Epithelial cell of esophagus (primary cell): ENCODE measurements at regions not wholly inside any gene's neighbourhood (a gene's known extent, or its start where the extent isn't known, plus 50 kb on each side); places are given as distances from the start of the nearest gene placed in this dataset.

Experiments used
- DNase-seq: peaks from one replicate; pipeline ENCODE4 v3.0.0; 2010; ENCODE audit warnings: low read depth
- H3K4me3 ChIP-seq: 2 replicates; pipeline ENCODE4 v1.5.1; 2011; ENCODE audit warnings: mild to moderate bottlenecking, low read length, control low read depth
- CTCF ChIP-seq: IDR thresholded peaks from 2 replicates; pipeline ENCODE4 v1.5.1; 2011; ENCODE audit warnings: low read depth, mild to moderate bottlenecking, low read length, control low read depth, inconsistent platforms; ENCODE audit not compliant: insufficient read depth; ENCODE audit errors: missing control alignments

- no peak for TF ChIP-seq CTCF
- DNase-seq, result no peak
- no peak overlapping the region for H3K4me3 ChIP-seq
Measured at GRCh38 chr7:13139436-13139835, 452.0 kb downstream of the ARL4A start.

GRCh38 chr7:13144673-13145072, 457.2 kb downstream of the ARL4A start:
- DNase-seq, result no peak
- no peak for TF ChIP-seq CTCF

GRCh38 chr7:13148548-13148947, 461.1 kb downstream of the ARL4A start:
- no peak for DNase-seq
- H3K4me3 ChIP-seq, result no peak overlapping the region
- no peak for TF ChIP-seq CTCF

More at GRCh38 chr7:13144673-13145072, 457.2 kb downstream of the ARL4A start:
- no peak overlapping the region for H3K4me3 ChIP-seq

GRCh38 chr7:13151978-13152377, 464.5 kb downstream of the ARL4A start:
- no peak for DNase-seq
- H3K4me3 ChIP-seq, result no peak overlapping the region
- no peak for TF ChIP-seq CTCF

GRCh38 chr7:13152755-13153154, 465.3 kb downstream of the ARL4A start:
- no peak for TF ChIP-seq CTCF
- no peak for DNase-seq
- H3K4me3 ChIP-seq, result no peak overlapping the region

GRCh38 chr7:13153266-13153665, 465.8 kb downstream of the ARL4A start:
- no peak for TF ChIP-seq CTCF
- no peak overlapping the region for H3K4me3 ChIP-seq
- no peak for DNase-seq

GRCh38 chr7:13153742-13154141, 466.3 kb downstream of the ARL4A start:
- no peak for TF ChIP-seq CTCF
- no peak for DNase-seq

More at GRCh38 chr7:13153742-13154141, 466.3 kb downstream of the ARL4A start:
- no peak overlapping the region for H3K4me3 ChIP-seq
